ENCODE measurements at regions not wholly inside any gene's neighbourhood (a gene's known extent, or its start where the extent isn't known, plus 50 kb on each side); places are given as distances from the start of the nearest gene placed in this dataset.
"Not testable (repeated sequence)": the region's sequence is repeated elsewhere in the genome, so short reads cannot be mapped to it uniquely, and the experiment has no call there.

DNA sequence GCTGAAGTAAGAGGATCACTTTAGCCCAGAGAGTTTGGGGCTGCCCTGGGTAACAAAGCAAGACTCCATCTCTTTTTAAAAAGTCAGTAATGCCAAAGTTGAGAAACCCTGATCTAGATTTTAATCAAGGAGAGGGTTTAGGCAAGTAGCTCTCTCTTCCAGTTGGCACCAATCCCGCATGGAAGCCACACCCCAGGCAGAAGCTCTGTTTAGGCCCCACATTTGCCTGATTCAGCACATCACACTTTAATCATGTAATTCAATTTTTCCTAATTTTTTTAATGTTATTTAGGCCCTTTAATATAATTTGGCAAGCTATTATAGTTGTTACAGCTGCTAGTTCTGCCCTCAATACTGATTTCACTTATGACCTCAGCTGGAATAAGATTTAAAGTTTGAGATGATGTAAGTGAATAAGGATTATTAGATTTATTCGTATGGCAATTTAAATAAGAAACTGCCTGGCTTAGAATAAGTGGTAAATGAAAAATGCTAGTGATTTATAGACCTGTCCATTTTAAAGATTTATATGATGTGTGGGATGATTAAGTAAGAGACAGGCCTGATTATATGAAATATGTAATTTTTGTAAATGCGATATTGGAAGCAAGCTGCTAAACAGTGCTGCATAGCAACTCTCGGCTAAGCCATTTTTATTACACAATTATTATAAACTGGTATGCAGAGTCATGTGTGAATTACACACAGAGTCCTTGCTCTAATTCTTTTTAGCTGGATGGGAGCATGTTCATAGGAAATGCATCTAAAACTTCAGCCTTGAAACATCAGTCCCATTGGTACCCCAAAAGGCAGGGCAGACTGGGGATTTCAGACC, 80.2 kb upstream of the NFE2L3 start:
- FAIRE-seq = no peak

DNA sequence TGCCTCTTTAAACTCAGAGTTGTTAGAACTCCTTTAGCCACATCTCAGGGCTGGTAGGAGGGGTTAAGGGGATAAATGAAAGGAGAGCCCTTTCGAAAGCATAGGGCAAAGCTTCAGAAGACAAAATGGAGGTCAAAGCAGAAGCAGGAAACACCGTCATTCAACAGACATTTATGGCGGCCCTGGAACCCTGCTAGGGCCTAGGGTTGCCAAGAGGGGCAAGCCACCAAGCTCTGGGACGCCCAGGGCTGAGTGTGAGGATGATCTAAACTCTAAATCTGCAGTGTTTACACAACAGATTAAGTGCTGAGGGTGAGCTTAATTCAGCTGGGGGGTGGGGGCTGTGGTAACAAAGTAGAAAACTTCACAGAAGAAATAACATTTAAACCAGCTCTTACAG, 79.0 kb upstream of the NFE2L3 start:
- no peak for FAIRE-seq

DNA sequence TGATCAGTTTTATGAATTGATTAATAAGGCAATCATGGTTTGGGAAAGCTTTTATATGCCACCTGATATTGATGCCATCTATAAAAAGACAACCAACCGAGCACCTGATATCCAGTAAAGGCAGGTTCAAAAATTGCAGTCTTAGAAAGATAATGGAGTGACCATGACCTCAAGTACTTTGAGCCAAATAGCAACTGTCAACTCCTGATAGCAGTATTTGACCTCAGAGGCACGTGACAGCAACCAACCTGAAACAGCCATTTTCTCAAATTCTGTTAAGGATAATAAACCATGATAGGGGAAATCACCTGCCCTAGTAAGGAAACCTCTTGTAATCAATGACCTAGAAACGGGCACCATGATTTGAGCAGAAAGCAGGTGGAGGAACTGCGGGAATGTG, 77.1 kb upstream of the NFE2L3 start:
- FAIRE-seq = no peak

DNA sequence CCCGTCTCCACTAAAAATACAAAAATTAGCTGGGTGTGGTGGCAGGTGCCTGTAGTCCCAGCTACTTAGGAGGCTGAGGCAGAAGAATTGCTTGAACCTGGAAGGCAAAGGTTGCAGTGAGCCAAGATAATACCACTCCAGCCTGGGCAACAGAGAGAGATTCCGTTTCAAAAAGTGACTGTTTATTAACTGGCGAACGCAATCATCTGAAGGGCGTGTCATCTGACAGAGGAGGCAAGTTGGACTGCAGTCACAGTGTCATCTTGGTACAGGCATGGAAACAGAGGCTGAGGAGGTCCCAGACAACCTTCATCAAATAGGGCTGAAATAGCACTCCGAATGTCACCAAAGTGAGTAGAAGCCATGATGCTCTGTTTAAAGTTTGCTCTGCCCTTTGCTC, 75.3 kb upstream of the NFE2L3 start:
- no peak for FAIRE-seq

DNA sequence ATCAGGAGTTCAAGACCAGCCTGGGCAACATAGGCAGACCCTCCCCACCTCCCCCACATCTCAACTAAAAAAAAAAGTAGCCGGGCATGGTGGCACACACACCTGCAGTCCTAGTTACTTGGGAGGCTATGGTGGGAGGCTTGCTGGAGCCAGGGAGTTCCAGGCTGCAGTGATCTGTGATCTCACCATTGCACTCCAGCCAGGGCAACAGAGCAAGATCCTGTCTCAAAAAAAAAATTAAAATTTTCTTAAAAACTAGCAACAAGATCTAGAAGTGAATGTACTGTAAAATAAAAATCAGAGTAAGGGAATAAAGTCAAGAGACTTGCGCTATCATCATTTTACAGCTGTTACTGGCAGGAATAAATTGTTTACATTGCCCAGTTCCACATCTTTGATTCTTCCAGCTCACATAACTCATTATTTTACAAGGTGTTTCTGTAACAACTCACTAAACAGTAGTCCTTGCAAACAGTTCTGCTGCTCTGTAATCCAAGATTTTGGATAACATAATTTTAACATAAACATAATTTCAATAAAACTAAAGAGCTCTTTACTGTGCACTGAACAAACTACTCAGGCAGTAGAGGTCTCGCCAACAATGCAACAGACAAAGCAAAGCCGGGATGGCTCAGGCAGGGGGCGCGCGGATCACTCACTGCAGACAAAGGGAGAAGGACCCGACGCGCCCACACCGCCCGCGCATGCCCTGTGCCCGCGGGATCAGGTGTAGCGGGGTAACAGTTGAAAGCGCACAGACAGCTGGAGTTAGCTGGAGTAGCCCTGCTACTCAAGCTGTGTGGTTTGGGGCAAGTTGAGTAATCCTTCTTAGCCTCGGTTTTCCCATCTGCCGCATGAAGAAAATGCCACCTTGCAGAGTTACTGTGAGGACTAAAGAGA, 73.3 kb upstream of the NFE2L3 start:
- FAIRE-seq = no peak

DNA sequence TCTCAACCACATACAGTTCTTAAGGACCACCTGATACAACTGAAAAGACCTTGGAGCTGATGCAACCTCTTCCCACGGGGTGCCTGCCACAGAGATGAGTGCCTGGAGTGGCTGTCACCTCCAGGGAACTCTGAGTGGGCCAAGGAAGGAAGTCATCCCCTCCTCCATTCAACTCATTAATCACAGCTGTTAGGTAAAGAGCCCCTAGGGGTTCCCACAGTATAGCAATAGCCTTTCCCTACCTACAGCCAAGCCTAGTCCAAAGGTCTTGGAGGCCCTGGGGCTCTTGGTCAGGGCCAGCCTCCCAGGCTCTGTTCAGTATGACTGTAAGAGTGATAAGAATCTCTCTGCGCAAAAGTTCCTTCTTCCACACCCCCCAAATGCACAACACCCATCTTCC, 70.4 kb upstream of the NFE2L3 start:
- FAIRE-seq = no peak

DNA sequence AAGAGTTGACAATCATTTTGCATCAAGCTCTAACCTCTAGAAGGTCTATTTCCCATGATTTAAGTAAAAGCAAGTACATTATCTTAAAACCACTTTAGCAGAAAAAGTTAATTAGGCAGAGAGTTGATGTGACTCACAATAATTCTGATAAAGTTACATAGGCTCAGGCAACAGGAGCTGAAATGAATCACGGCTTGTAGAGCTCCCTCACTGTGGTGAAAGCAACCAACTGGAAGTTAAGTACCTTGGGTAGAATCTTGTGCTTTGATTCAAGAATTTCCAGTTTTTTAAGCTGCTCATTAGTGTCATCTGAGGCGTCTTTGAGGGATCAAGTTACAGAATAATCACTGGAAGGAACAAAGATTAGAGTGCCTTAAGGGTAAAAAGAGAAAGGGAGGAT, 68.9 kb upstream of the NFE2L3 start:
- no peak for FAIRE-seq

DNA sequence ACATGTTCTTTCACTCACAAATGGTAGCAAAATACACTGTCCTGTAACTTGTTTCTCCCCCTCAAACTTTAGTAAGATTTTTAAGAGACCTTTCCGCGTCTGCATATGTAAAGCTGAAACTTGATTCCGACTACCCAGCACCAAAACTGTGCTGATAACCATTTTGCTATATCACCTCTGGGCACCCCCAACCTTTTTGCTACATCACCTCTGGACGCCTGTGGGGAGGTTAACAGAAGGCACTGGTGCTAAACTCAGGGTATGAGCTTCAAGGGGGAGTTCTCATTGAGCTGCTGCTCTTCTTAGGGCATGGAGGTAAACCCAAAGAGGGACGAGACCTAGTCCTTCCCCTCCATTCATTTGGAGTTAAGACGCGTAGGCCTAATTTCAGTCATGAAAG, 67.6 kb upstream of the NFE2L3 start:
- no peak for FAIRE-seq

DNA sequence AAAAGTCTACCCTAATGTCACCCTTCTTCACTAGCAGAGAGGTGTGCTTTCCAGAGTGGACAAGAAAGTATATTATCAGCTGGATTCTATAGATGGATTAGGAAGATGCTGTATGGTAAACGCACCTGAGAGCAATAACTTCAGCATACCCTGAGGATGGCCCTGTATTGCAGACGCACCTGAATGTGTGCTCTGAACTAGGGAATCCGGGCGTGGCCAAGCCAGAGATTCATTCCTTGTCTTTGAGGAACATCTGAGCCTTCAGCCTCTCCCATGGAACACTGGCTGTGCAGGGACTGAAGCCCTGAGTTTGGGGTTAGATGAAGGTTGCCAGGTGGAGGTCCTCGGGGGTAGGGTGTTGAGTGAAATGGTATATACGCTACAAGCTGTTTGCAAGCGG, 66.2 kb upstream of the NFE2L3 start:
- FAIRE-seq = no peak

DNA sequence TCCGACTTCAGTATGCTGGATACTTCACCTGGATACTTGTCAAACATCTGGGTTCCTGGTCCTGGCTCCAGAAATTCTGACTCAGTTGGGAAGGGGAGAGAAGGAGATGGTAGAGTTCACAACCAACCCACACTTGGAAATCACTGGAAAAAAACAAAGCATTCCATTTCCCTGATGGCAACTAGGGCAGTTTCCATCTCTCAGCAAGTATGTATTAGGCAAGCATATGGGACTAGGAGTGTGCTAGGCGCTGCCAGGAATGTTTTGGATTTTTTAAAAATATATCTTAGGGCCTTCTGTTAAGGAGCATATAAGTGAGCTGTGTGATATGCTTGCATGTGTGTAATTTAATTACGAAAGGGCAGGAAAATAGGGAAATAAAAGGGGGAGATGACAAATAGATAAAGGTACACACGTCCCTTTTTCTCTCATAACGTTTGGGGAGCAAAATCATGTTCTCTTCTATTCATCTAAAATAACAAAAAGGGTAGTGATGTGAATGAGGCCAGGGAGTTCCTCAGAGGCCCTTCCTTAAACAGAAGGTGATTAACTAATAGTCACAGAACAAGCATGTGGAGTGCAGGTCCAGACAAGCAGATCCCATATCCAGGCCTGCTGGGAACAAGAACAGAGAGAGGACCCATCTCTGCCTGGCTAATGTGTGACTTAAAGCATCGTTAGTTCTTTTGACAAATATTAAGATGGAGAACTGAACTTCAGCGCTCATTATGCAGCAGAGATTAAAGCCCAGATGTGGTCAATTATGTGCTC, 64.5 kb upstream of the NFE2L3 start:
- no peak for FAIRE-seq

DNA sequence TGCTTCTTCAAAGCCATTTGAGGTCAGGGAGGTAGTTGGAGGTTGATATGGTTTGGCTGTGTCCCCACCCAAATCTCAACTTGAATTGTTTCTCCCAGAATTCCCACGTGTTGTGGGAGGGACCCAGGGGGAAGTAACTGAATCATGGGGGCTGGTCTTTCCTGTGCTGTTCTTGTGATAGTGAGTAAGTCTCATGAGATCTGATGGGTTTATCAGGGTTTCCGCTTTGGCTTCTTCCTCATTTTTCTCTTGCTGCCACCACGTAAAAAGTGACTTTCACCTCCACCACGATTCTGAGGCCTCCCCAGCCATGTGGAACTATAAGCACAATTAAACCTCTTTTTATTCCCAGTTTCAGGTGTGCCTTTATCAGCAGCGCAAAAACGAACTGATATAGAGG, 62.5 kb upstream of the NFE2L3 start:
- not testable (repeated sequence) for FAIRE-seq

DNA sequence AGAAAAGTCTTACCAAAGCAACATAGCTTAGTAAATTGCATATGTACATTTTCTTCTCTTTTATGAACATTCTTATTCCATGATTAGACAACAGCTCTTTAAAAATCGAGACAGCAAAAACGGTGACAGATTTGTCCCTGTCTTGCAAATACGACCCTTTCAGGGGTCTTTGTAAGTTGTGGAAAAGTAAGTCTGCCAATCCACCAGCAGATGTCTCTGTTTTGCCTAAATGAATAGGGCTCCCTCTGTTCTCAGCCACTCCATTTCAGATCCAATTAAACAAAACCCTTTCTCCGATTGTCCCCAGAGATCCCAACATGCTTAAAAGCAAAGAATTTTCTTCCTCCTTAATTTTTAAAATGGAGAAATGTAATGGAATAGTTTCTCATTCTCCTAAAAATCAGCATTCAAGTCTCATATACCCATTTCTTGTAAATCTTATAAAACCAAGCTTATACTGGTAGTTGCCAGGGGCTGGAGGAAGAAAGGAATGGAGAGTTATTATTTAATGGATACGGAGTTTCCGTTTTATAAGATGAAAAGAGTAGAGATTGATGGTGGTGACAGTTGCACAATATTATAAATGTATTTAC, 61.0 kb upstream of the NFE2L3 start:
- FAIRE-seq = peak; percentile 69

DNA sequence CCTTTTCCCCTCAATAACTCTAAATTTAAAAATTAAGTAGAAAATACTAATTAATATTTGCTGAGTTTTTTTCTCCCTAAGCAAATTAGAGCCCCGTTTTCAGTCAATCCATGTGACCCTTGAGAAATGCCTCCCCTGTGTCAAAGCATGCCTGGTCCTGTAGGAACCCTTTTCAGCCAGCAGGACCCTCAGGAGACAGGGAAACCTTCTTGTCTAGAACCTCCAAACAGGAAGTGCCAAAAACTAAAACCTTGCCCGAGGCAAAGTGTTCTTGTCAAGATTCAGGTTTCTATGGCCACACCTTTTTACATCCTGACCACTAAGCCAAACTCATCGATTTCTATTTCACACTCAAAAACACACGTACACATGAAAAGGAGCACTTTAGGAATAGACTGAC, 60.1 kb upstream of the NFE2L3 start:
- FAIRE-seq = no peak

DNA sequence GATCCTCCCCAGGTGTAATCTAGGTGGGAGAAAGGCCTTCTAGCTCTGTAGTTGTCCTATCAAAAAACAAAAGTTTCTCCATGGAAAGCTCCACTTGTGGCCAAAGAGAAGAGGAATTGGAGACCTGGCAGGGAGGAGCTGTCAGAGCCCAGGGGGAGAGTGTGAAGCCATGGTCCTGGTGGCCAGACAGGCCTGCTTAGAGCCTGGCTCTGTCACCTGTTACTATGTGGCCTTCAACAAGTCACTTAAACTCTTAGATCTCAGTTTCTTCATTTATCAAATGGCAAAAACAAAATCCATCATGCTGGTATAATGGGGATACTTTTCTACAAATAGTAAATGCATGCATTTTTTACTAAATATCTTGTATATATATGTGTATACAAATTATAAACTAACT, 59.0 kb upstream of the NFE2L3 start:
- no peak for FAIRE-seq

DNA sequence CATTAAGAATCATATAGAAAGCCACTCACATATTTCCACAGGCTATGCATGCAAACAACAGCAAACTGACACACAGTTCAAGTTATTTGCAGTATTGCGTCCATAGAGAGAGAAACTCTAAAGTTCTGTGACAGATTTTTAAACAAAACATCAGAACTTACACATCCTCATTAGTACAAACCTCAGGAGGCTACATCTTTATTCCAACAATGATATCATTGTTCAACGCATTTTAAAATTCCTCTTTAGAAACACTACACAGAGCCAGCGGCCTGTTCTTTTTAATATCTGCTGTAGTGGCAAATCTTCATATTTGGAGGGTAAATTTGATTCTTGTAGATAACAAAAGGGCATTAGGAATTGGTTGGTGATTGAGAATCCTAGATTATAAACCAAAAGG, 55.9 kb upstream of the NFE2L3 start:
- no peak for FAIRE-seq

DNA sequence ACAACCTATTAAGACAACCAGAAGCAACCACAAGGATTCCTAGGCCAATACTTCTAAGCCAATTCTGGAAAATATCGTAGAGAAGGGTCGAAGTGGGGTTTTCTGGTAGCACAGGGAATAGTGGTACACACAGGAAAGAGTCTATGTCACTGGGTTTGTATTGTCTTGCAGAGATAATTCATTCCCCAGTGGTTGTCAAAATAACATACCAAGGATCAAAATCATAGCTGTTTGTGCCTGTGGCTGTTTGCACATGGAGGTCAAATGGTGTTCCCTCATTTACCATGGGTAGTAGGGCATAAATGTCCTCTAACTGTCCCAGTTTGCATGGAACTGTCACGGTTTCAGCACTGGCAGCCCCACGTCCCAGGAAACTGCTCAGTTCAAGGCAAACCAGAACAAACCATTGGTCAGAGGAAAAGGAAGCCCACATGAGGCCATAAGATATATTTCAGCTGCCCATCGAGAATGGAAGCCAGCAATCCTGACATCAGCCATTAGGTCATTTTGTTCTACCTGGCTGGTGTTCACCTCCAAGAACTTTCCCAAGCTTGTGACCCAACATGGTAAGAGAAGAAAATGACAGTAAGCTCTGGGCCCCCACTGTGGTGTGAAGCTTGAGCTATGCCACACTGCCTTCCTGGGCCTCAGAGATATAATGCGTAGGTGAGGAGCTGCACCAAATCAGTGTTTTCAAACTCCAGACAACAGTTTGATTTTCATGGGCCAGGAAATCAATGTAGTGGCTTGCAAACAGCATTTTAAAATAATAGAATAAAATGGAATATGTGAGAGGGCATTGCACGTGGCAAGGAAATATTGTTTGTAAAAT, 53.9 kb upstream of the NFE2L3 start:
- FAIRE-seq = no peak

DNA sequence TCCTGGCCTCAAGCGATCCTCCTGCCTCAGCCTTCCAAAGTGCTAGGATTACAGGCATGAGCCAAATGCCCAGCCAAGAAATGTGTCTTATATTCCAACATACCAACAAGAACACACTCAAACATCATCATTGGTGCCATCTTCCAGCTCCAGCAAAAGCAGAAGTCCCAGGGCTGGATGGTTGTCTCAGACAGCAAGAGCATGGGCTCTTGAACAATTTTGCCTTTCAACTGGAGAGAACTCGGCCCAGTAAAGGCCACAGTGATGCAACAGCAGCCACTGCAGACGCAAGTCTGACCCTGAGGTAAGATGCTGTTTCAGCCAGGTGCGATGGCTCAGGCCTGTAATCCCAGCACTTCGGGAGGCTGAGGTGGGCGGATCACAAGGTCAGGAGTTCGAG, 52.8 kb upstream of the NFE2L3 start:
- FAIRE-seq = no peak

DNA sequence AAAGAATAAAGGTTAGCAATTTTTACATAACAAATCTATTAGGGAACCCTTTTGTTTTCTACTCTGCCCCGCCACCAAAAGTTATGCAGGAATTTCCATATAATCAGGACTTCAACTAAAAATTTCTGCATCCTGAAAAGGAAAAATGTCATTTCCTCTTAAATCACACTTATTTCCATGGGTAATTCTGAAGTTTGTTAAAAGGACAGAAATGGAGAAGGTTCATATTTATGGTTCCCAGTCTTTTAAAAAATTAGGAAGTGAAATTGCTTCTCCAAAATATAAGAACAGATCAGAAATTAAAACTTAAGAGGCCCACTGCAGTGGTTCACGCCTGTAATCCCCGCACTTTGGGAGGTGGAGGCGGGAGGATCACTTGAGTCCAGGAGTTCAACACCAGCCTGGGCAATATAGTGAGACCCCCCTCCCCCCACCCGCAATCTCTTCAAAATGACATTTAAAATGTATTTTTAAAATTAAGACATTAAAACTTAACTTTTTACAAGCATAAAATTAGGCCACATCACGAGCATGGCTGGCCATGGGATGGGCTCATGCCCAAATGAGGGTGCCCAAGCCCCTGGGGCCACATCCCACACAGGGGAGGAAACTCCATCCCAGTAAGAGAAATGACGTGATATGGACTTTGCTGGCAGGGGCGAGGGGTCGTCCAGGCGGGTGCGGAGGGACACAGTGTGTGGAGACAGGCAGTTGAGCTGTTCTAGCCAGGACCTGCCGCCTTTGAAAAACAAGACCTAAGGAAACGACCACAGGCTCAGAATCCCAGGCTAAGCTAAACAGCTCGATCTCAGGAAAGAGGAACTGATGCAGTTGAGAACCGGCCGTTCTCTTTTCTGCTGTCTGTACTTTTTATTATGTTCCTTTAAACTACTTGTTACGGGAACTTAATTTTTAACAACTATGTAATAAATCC, 51.3 kb upstream of the NFE2L3 start:
- FAIRE-seq = no peak

DNA sequence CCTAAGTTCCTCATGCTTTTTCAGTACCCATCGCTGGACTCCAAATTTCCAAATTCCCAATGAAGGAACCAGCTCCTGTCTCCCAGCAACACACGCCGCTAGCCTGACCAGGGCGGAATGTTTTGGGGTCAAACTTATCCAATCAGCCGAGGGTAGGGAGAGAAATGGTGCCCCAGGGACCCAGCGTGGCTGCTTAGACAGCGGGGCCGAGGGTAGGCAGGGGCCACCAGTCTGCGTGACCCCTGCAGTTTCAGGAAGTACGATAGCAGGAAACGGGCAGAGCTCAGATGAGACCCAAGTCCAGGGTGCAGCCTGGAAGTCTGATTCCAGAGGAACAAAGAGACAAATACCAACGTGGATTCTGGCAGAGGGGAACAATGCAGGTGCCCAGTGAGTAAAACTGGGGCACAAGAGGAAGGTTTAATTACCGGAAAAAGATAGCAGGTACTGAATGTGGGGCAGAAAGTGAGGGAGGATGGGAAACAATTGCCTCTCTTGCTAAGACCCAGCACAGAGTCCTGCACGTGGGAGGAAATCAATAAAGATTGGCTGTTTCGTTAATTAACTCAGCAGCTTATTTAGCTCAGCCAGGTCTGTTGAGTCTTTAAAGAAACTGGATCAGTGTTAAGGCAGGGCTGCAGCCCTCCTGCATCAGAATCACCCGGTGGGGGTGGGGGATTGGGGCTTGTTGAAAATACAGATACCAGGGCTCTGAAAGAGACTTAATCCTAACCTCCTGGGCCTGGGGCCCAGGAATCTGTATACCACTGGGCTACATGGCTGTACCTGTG, 50.4 kb upstream of the NFE2L3 start:
- FAIRE-seq = no peak

DNA sequence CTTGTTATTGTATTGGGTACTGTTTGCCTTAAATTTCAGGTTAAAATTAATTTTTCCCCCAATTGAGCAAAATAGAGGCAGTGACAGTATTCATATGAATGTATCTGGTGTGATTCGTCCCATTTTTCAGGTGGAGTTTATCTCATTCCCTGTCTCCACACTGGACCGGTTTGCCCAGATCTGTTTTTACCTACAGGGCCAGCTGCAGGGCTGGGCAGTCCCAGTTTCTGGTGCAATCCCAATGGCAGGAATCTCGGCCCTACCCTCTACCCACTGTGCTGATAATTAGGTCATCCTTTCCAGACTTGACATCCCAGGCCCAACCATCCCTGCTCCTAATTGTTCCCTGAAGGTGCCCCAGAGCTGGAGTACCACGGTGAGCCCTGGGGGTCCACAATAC, 49.8 kb upstream of the NFE2L3 start:
- FAIRE-seq = no peak

Data from A204.1 (cell line).